MM.1S (cell line): ENCODE measurements at regions not wholly inside any gene's neighbourhood (a gene's known extent, or its start where the extent isn't known, plus 50 kb on each side); places are given as distances from the start of the nearest gene placed in this dataset.

Source experiments
- DNase-seq: peaks from one replicate; pipeline ENCODE4 v3.0.0-alpha.2; 2015
- H2AFZ ChIP-seq: fragments of 300-600 bp; sonication (generic); 2 replicates; pipeline ENCODE4 v1.6.0; 2016; ENCODE audit warnings: antibody characterized with exemption, low read length
- H3F3A ChIP-seq: fragments of 300-600 bp; sonication (generic); 2 replicates; pipeline ENCODE4 v1.6.1; 2016; ENCODE audit warnings: mild to moderate bottlenecking, antibody characterized with exemption, low read length, moderate library complexity, mixed read lengths; ENCODE audit not compliant: insufficient read depth
- H3K27ac ChIP-seq: fragments of 300-600 bp; sonication (generic); 2 replicates; pipeline ENCODE4 v1.5.1; 2016; ENCODE audit warnings: mild to moderate bottlenecking, low read length
- H3K27me3 ChIP-seq: fragments of 300-600 bp; sonication (generic); replicated peaks from 2 replicates; pipeline ENCODE4 v1.6.0; 2016; ENCODE audit warnings: low read length; ENCODE audit not compliant: insufficient read depth
- H3K36me3 ChIP-seq: fragments of 300-600 bp; sonication (generic); replicated peaks from 2 replicates; pipeline ENCODE4 v1.6.1; 2016; ENCODE audit warnings: mild to moderate bottlenecking, low read length, mixed read lengths; ENCODE audit not compliant: insufficient read depth
- H3K4me1 ChIP-seq: fragments of 300-600 bp; sonication (generic); 2 replicates; pipeline ENCODE4 v1.6.1; 2016; ENCODE audit warnings: low read length, mixed read lengths
- H3K4me2 ChIP-seq: fragments of 300-600 bp; sonication (generic); 2 replicates; pipeline ENCODE4 v1.6.0; 2016; ENCODE audit warnings: low read depth, low read length
- H3K4me3 ChIP-seq: fragments of 300-600 bp; sonication (generic); 2 replicates; pipeline ENCODE4 v1.5.1; 2016; ENCODE audit warnings: low read length, mixed read lengths
- H3K79me2 ChIP-seq: fragments of 300-600 bp; sonication (generic); 2 replicates; pipeline ENCODE4 v1.6.1; 2016; ENCODE audit warnings: mixed run types, low read length, mixed read lengths
- H3K9ac ChIP-seq: fragments of 300-600 bp; sonication (generic); 2 replicates; pipeline ENCODE4 v1.6.1; 2016; ENCODE audit warnings: low read length, mixed read lengths
- H3K9me2 ChIP-seq: fragments of 300-600 bp; sonication (generic); replicated peaks from 2 replicates; pipeline ENCODE4 v1.6.1; 2016; ENCODE audit warnings: mild to moderate bottlenecking, low read length, mixed read lengths; ENCODE audit not compliant: insufficient read depth
- H3K9me3 ChIP-seq: fragments of 300-600 bp; sonication (generic); replicated peaks from 2 replicates; pipeline ENCODE4 v1.6.1; 2016; ENCODE audit warnings: mild to moderate bottlenecking, low read length, mixed read lengths; ENCODE audit not compliant: insufficient read depth
- H4K20me1 ChIP-seq: fragments of 300-600 bp; sonication (generic); 2 replicates; pipeline ENCODE4 v1.6.1; 2016; ENCODE audit warnings: mild to moderate bottlenecking, low read length, moderate library complexity, mixed read lengths; ENCODE audit not compliant: insufficient read depth
- CTCF ChIP-seq: fragments of 300-600 bp; sonication (generic); IDR thresholded peaks from 2 replicates; pipeline ENCODE4 v1.5.1; 2016; ENCODE audit warnings: antibody characterized with exemption, low read length, mixed read lengths
- EZH2 ChIP-seq: fragments of 300-600 bp; sonication (generic); optimal IDR thresholded peaks from 2 replicates; pipeline ENCODE3; 2017; ENCODE audit warnings: low read depth, mild to moderate bottlenecking, antibody characterized with exemption, low read length, mixed read lengths
- EZH2phosphoT487 ChIP-seq: fragments of 300-600 bp; sonication (generic); IDR thresholded peaks from 2 replicates; pipeline ENCODE4 v1.6.1; 2018; ENCODE audit warnings: antibody characterized with exemption, low read length

GRCh38 chr9:99430301-99430700, 208.2 kb downstream of the SEC61B start:
- no peak for DNase-seq
- Histone ChIP-seq H3K4me2 (no peak overlapping the region), H4K20me1 (no peaks in the 10 kb centered on the region), H3K9ac (no peak overlapping the region), H3K9me3 (no peaks in the 10 kb centered on the region), H3K36me3 (no peaks in the 10 kb centered on the region), H3K4me1 (no peaks in the 10 kb centered on the region), H3F3A (no peaks in the 10 kb centered on the region), H3K9me2 (no peaks in the 10 kb centered on the region), H3K79me2 (no peaks in the 10 kb centered on the region), H3K27ac (no peak overlapping the region), H3K27me3 (no peaks in the 10 kb centered on the region), H3K4me3 (no peak overlapping the region), H2AFZ (no peak overlapping the region)
- TF ChIP-seq CTCF (no peak), EZH2 (no peak), EZH2phosphoT487 (no peak)

- no peak for DNase-seq
- Histone ChIP-seq H3K36me3 (no peaks in the 10 kb centered on the region), H3K27ac (no peak overlapping the region), H3K4me1 (no peaks in the 10 kb centered on the region), H3K27me3 (no peaks in the 10 kb centered on the region), H3K9me2 (no peaks in the 10 kb centered on the region), H3K4me2 (no peak overlapping the region), H3F3A (no peaks in the 10 kb centered on the region), H2AFZ (no peak overlapping the region), H3K9me3 (no peaks in the 10 kb centered on the region), H3K79me2 (no peaks in the 10 kb centered on the region), H4K20me1 (no peaks in the 10 kb centered on the region), H3K9ac (no peak overlapping the region), H3K4me3 (no peak overlapping the region)
- TF ChIP-seq EZH2phosphoT487 (no peak), CTCF (no peak), EZH2 (no peak)
Measured at GRCh38 chr9:99431103-99431502, 209.0 kb downstream of the SEC61B start.

- Histone ChIP-seq H2AFZ (no peak overlapping the region), H3K4me2 (no peak overlapping the region), H3K4me3 (no peak overlapping the region), H3K9ac (no peak overlapping the region), H3K27ac (no peak overlapping the region), H3F3A (no peaks in the 10 kb centered on the region), H3K9me3 (no peaks in the 10 kb centered on the region), H3K27me3 (no peaks in the 10 kb centered on the region), H3K36me3 (no peaks in the 10 kb centered on the region), H3K79me2 (no peaks in the 10 kb centered on the region), H3K9me2 (no peaks in the 10 kb centered on the region), H4K20me1 (no peaks in the 10 kb centered on the region), H3K4me1 (no peaks in the 10 kb centered on the region)
- no peak for DNase-seq
- no peak for TF ChIP-seq EZH2
- no peak for TF ChIP-seq CTCF
- no peak for TF ChIP-seq EZH2phosphoT487
Measured at GRCh38 chr9:99432075-99432474, 210.0 kb downstream of the SEC61B start.

- Histone ChIP-seq H3K4me2 (no peak overlapping the region), H3K4me3 (no peak overlapping the region), H3K27ac (no peak overlapping the region), H3K36me3 (no peaks in the 10 kb centered on the region), H3K27me3 (no peaks in the 10 kb centered on the region), H3K4me1 (no peaks in the 10 kb centered on the region), H4K20me1 (no peaks in the 10 kb centered on the region), H3K79me2 (no peaks in the 10 kb centered on the region), H3F3A (no peaks in the 10 kb centered on the region), H3K9me3 (no peaks in the 10 kb centered on the region), H3K9ac (no peak overlapping the region), H2AFZ (no peak overlapping the region), H3K9me2 (no peaks in the 10 kb centered on the region)
- no peak for DNase-seq
- no peak for TF ChIP-seq CTCF
- TF ChIP-seq EZH2, result no peak
- TF ChIP-seq EZH2phosphoT487, result no peak
Measured at GRCh38 chr9:99433095-99433494, 211.0 kb downstream of the SEC61B start.
